ENCODE measurements at regions not wholly inside any gene's neighbourhood (a gene's known extent, or its start where the extent isn't known, plus 50 kb on each side); places are given as distances from the start of the nearest gene placed in this dataset.
A peak's percentile ranks its signal among the peaks of the same experiment; 100 is the strongest.

DNA sequence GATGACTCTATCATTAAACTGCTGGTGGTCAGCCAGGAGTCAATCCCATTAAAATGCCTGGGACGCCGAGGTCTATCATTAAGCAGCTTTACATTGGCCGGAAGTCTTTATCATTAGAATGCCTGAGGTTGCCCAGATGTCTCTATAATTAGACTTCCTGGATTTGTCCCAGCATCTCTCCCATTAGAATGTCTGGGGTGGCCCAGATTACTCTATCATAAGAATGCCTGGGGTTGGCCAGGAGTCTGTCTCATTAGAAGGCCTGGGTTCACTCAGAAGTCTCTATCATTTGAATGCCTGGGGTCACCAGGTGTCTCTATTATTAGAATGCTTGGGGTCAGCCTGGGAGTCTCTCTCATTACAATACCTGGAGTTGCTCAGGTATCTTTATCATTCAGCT is 2227.2 kb downstream of the TP53TG3F start:
- no peak for DNase-seq

- no peak for DNase-seq
These were observed 2227.7 kb downstream of the TP53TG3F start for GRCh38 chr16:35687071-35687470.

DNA sequence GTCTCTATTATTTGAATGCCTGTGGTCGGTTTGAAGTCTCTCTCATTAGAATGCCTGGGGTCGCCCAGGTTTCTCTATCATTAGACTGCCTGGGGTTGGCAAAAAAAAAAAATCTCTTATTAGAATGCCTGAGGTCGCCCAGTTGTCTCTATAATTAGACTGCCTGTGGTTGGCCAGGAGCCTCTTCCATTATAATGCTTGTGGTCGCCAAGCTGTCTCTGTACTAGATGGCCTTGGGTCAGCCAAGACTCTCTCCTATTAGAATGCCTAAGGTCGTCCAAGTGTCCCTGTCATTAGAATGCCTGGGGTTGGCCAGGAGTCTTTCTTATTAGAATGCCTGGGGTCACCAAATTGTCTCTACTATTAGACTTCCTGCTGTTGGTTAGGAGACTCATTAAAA is 2228.4 kb downstream of the TP53TG3F start:
- DNase-seq = peak in 1 of 2 experiments; percentile 12

- DNase-seq = no peak
These were observed 2230.4 kb downstream of the TP53TG3F start for GRCh38 chr16:35689764-35690163.

DNA sequence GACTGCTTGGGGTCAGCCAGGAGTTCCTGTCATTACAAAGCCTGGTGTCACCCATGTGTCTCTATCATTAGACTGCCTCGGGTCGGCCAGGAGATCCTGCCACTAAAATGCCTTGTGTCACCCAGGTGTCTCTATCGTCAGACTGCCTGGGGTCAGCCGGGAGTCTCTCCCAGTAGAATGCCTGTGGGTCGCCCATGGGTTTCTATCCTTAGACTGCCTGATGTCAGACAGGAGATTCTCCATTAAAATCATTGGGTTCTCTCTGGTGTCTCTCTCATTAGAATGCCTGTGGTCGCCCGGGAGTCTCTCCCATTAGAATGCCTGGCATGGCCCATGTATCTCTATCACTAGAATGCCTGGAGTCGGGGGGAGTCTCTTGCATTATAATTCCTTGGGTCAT is 2231.0 kb downstream of the TP53TG3F start:
- no peak for DNase-seq

- no peak for DNase-seq
These were observed 2231.6 kb downstream of the TP53TG3F start for GRCh38 chr16:35691057-35691456.

GRCh38 chr16:35692824-35693223 is 2233.4 kb downstream of the TP53TG3F start:
- DNase-seq = no peak

DNA sequence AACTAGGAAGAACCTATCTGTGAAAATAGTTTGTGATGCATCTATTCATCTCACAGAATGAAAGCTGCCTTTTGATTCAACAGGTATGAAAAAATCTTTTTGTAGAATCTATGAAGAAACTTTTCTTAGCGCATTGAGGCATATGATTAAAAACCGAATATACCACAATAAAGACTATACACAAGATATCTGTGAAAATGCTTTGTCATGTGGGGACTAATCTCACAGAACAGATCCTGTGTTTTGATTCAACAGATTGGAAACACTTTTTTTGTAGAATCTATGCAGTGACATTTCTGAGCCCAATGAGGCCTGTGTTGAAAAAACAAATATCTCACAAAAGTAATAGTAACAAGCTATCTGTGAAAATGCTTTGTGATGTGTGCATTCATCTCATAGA is 2247.5 kb downstream of the TP53TG3F start:
- no peak for DNase-seq

- DNase-seq = no peak
These were observed 2252.0 kb downstream of the TP53TG3F start for GRCh38 chr16:35711435-35711834.

DNA sequence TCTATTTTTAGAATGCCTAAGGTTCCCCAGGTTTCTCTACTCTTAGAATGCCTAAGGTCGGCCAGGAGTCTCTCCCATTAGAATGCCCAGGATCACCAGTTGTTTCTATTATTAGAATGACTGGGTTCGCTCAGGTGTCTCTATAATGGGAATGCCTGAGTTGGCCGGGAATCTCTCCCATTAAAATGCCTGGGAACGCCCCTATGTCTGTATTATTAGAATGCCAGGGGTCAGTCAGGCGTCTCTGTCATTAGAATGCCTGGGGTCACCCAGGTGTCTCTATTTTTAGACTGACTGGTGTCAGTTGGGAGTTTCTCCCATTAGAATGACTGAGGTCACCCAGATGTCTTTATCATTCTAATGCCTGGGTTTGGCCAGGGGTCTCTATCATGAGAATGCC is 2252.5 kb downstream of the TP53TG3F start:
- no peak for DNase-seq

GRCh38 chr16:35713762-35714650 is 2254.6 kb downstream of the TP53TG3F start:
- no peak for DNase-seq

GRCh38 chr16:35714665-35715064 is 2255.3 kb downstream of the TP53TG3F start:
- DNase-seq = no peak

- DNase-seq = no peak
These were observed 2265.1 kb downstream of the TP53TG3F start for GRCh38 chr16:35724551-35724950.

GRCh38 chr16:35725949-35726348 is 2266.5 kb downstream of the TP53TG3F start:
- no peak for DNase-seq

- no peak for DNase-seq
These were observed 2270.8 kb downstream of the TP53TG3F start for GRCh38 chr16:35730251-35730650.

GRCh38 chr16:35731341-35732040 is 2272.1 kb downstream of the TP53TG3F start:
- DNase-seq = no peak

DNA sequence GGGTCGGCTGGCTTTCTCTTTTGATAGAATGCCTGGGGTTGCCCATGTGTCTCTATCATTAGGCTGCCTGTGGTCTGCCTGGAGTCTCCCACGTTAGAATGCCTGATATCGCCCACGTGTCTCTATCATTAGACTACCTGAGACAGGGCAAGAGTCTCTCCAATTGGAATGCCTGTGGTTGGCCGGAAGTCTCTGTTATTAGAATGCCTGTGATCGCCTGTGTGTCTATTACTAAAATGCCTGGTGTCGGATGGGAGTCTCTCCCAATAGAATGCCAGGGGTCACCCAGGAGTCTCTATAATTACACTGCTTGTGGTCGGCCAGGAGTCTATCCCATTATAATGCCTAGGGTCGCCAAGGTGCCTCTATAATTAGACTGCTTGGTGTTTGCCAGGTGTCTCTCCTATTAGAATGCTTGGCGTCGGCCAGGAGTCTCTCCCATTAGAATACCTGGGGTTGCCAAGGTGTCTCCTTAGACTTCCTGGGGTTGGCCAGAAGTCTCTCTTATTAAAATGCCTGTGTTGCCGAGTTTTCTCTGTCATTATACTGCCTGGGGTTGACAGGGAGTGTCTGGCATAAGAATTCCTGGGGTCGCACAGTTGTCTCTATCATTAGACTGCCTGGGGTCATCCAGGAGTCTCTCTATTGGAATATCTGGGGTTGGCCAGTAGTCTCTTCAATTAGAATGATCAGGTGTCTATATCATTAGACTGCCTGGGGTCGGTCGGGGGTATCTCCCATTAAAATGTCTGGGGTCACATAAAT is 2272.8 kb downstream of the TP53TG3F start:
- peak; percentile 16 to 32 for DNase-seq

DNA sequence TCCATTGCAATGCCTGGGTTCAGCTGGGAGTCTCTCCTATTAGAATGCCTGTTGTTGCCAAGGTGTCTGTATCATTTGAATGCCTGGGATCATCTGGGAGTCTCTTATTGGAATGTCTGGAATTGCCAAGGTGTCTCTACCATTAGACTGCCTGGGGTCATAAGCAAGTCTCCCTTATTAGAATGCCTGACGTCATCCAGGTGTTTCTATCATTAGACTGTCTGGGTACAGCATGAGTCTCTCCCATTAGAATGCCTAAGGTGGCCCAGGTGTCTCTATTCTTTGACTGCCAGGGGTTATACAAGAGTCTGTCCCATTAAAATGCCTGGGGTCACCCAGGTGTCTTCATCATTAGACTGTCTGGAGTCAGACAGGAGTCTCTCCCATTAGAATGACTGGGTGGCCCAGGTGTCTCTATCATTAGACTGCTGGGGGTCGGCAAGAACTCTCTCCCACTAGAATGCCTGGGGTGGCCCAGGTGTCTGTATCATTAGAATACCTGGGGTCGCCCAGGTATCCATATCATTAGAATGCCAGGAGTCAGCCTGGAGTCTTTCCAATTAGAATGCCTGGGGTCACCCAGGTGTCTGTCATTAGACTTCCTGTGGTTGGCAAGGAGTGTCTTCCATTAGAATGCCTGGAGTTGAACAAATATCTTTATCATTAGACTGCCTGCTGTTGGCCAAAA is 2274.0 kb downstream of the TP53TG3F start:
- peak; percentile 5 to 14 for DNase-seq

GRCh38 chr16:35733971-35734702 is 2274.7 kb downstream of the TP53TG3F start:
- no peak for DNase-seq

DNA sequence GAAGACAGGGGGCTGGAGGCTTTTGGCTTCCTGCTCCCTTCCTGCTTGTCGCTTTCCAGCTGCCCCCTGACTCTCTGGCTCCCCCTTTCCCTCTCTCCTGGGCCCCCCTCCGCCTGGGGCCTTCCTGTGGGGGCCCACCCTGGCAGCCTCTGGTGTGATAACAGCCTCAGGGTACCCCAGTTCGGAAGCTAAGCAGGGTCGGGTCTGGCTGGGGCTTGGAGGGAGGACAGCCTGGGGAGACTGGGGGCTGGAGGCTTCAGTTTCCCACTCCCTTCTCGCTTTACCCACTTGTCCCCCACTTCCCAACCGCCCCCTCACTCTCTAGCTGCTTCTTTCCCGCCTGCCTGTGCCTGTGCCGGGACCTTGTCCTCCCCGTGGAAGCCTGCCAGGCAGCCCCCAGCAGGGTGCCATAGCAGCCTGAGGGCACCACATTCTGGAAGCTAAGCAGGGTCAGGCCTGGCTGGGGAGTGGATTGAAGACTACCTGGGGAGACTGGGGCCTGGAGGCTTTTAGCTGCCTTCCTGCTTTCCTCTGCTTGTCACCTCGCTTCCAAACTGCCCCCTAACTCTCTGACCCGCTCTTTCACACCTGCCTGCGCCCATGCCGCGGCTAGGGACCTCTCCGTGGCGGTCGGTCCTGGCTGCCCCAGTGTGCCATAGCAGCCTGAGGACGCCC is 2275.5 kb downstream of the TP53TG3F start:
- no peak for DNase-seq
